ENCODE measurements at regions not wholly inside any gene's neighbourhood (a gene's known extent, or its start where the extent isn't known, plus 50 kb on each side); places are given as distances from the start of the nearest gene placed in this dataset.

DNA sequence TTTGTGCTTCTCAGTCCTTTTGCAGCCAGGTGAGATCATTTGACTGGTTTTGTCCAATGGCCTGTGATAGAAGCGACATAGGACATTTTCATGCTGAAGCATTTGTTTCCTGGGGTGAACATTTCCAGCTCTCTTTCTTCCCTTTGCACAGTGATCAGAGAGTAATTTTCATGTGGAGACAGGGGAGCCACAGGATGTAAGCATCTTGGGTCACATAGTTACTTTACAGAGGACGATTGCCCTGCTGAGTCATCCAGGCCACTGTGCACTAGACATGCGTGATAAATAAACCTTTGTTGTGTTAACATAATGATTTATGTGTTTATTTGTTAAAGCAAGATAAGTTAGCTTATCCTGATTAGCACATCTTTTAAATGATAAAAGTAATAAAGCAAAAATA lies 263.5 kb upstream of the CCDC179 start:
- Mint-ChIP-seq H3K9me3 (peaks cover 6% of the 10 kb centered on the region), H3K27me3 (ENCODE audit: insufficient read depth, low read depth) (peaks cover 2% of the 10 kb centered on the region), H3K36me3 (no peaks in the 10 kb centered on the region), H3K4me3 (no peak overlapping the region), H3K4me1 (peaks cover 3% of the 10 kb centered on the region), H3K27ac (no peak overlapping the region)
- Histone ChIP-seq H3K79me2 (ENCODE audit: low read depth) (no peaks in the 10 kb centered on the region), H4K20me1 (ENCODE audit: low read depth) (no peaks in the 10 kb centered on the region), H3K4me1 (no peaks in the 10 kb centered on the region), H3F3A (ENCODE audit: low read depth) (no peaks in the 10 kb centered on the region), H3K4me3 (no peak overlapping the region), H3K9ac (no peak overlapping the region), H3K9me3 (ENCODE audit: low read depth) (no peaks in the 10 kb centered on the region), H3K27ac (no peak overlapping the region), H2AFZ (replicated peaks) (no peak overlapping the region), H3K27me3 (no peaks in the 10 kb centered on the region), H3K36me3 (no peaks in the 10 kb centered on the region), H3K4me2 (no peak overlapping the region)
- no peak for DNase-seq (ENCODE audit: low spot score)
- TF ChIP-seq EZH2 (IDR thresholded peaks at IDR 0.05) (no peak), EZH2phosphoT487 (IDR thresholded peaks at IDR 0.05) (no peak)
- TF ChIP-seq, protein P1, sequence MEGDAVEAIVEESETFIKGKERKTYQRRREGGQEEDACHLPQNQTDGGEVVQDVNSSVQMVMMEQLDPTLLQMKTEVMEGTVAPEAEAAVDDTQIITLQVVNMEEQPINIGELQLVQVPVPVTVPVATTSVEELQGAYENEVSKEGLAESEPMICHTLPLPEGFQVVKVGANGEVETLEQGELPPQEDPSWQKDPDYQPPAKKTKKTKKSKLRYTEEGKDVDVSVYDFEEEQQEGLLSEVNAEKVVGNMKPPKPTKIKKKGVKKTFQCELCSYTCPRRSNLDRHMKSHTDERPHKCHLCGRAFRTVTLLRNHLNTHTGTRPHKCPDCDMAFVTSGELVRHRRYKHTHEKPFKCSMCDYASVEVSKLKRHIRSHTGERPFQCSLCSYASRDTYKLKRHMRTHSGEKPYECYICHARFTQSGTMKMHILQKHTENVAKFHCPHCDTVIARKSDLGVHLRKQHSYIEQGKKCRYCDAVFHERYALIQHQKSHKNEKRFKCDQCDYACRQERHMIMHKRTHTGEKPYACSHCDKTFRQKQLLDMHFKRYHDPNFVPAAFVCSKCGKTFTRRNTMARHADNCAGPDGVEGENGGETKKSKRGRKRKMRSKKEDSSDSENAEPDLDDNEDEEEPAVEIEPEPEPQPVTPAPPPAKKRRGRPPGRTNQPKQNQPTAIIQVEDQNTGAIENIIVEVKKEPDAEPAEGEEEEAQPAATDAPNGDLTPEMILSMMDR (IDR thresholded peaks at IDR 0.05): no peak

DNA sequence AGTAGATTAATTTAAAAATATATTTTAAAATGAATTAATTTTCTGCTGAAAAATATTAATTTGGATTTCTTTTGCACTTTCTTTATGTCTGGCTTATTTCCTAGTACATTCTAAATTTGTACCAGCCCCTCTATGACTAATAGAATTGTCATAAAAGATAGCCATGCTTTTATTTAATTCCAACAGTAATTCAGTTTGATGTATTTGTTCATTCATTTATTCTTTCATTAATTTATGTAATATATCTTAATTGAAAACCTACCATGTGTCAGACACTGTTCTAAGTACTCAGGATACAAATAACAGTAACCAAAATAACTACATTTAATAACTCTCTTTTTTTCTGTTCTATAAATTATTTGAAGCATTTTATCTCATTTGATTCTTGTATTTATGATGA lies 264.0 kb upstream of the CCDC179 start:
- TF ChIP-seq, protein P1 (IDR thresholded peaks at IDR 0.05): no peak
- TF ChIP-seq EZH2phosphoT487 (IDR thresholded peaks at IDR 0.05): no peak
- TF ChIP-seq EZH2 (IDR thresholded peaks at IDR 0.05): no peak
- Histone ChIP-seq H3K9me3 (ENCODE audit: low read depth) (no peaks in the 10 kb centered on the region), H3K79me2 (ENCODE audit: low read depth) (no peaks in the 10 kb centered on the region), H3K4me1 (no peaks in the 10 kb centered on the region), H3K27ac (no peak overlapping the region), H3K4me2 (no peak overlapping the region), H3K9ac (no peak overlapping the region), H3K4me3 (no peak overlapping the region), H3K36me3 (no peaks in the 10 kb centered on the region), H3F3A (ENCODE audit: low read depth) (no peaks in the 10 kb centered on the region), H2AFZ (replicated peaks) (no peak overlapping the region), H4K20me1 (ENCODE audit: low read depth) (no peaks in the 10 kb centered on the region), H3K27me3 (no peaks in the 10 kb centered on the region)
- Mint-ChIP-seq H3K36me3 (no peaks in the 10 kb centered on the region), H3K4me1 (peaks cover 3% of the 10 kb centered on the region), H3K4me3 (no peak overlapping the region), H3K9me3 (peaks cover 6% of the 10 kb centered on the region), H3K27ac (no peak overlapping the region), H3K27me3 (ENCODE audit: insufficient read depth, low read depth) (peaks cover 2% of the 10 kb centered on the region)
- DNase-seq (ENCODE audit: low spot score): no peak

DNA sequence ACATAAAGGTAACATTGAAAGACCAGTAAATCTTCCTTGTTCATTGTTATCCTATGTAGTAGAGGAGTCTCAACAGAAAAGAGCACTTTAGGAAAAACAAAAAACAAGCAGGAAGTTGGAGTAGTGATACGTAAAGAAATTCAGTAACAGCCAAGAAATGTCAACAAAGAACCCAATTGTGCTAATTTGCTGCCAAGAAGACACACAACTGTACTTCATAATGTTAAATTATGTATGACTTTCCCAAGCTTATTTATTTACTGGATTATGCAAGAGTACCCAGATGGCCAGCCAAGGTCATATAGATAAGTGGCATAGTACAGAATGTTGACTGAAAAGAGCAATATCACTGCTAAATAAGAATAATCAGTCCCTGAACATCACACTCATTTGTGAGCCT lies 264.7 kb upstream of the CCDC179 start:
- no peak overlapping the region for H3K4me2 ChIP-seq
- no peaks in the 10 kb centered on the region for H3K9me3 ChIP-seq (ENCODE audit: low read depth)
- no peaks in the 10 kb centered on the region for H3K79me2 ChIP-seq (ENCODE audit: low read depth)
- no peaks in the 10 kb centered on the region for H4K20me1 ChIP-seq (ENCODE audit: low read depth)
- H3K36me3 Mint-ChIP-seq: no peaks in the 10 kb centered on the region
- H3F3A ChIP-seq (ENCODE audit: low read depth): no peaks in the 10 kb centered on the region
- H3K9ac ChIP-seq: no peak overlapping the region
- no peak overlapping the region for H3K27ac Mint-ChIP-seq
- H3K27me3 Mint-ChIP-seq (ENCODE audit: insufficient read depth, low read depth): peaks cover 2% of the 10 kb centered on the region
- peak overlapping the region; percentile 5 for H2AFZ ChIP-seq (replicated peaks)
- H3K36me3 ChIP-seq: no peaks in the 10 kb centered on the region
- H3K27ac ChIP-seq: no peak overlapping the region
- H3K27me3 ChIP-seq: no peaks in the 10 kb centered on the region
- DNase-seq (ENCODE audit: low spot score): no peak
- H3K4me3 Mint-ChIP-seq: no peak overlapping the region
- TF ChIP-seq, protein P1 (IDR thresholded peaks at IDR 0.05): no peak
- TF ChIP-seq EZH2phosphoT487 (IDR thresholded peaks at IDR 0.05) (no peak), EZH2 (IDR thresholded peaks at IDR 0.05) (no peak)
- peaks cover 3% of the 10 kb centered on the region for H3K4me1 Mint-ChIP-seq
- peaks cover 2% of the 10 kb centered on the region for H3K9me3 Mint-ChIP-seq
- no peak overlapping the region for H3K4me3 ChIP-seq
- H3K4me1 ChIP-seq: no peaks in the 10 kb centered on the region

Data from neural progenitor cell (in vitro differentiated cells).